HepG2 (cell line): ENCODE measurements at regions not wholly inside any gene's neighbourhood (a gene's known extent, or its start where the extent isn't known, plus 50 kb on each side); places are given as distances from the start of the nearest gene placed in this dataset.

Experiments used
- ATRX ChIP-seq: sonication (generic); formaldehyde crosslinking; IDR thresholded peaks from 2 replicates; pipeline ENCODE4 v1.4.0; 2020; ENCODE audit warnings: missing genetic modification reagents, borderline replicate concordance
- CBFB ChIP-seq: sonication (generic); formaldehyde crosslinking; IDR thresholded peaks from 2 replicates; pipeline ENCODE4 v1.4.0; 2020; ENCODE audit warnings: missing genetic modification reagents
- CBX1 ChIP-seq: IDR thresholded peaks from one replicate; pipeline ENCODE4 v1.6.1; 2016; ENCODE audit warnings: antibody characterized with exemption, low read depth
- CENPX ChIP-seq: sonication (generic); formaldehyde crosslinking; IDR thresholded peaks from 2 replicates; pipeline ENCODE4 v1.9.0; 2021; ENCODE audit warnings: mild to moderate bottlenecking, missing genetic modification reagents, moderate library complexity
- FOXA1 ChIP-seq, 2 experiments: fragments of 450-650 bp in 1 of 2; sonication (generic) in 1 of 2; formaldehyde crosslinking in 1 of 2; IDR thresholded peaks; 2 replicates each; pipeline versions ENCODE4 v1.4.0 to v1.6.1; 2016 to 2020; ENCODE audit warnings: missing genetic modification reagents in 1 of 2
- GPN1 ChIP-seq: sonication (generic); formaldehyde crosslinking; IDR thresholded peaks from 2 replicates; pipeline ENCODE4 v1.5.1; 2020; ENCODE audit warnings: missing genetic modification reagents, borderline replicate concordance
- JUND ChIP-seq: sonication (generic); formaldehyde crosslinking; IDR thresholded peaks from 2 replicates; pipeline ENCODE4 v1.8.0; 2022; ENCODE audit warnings: mild to moderate bottlenecking, missing genetic modification reagents
- KLF6 ChIP-seq: IDR thresholded peaks from 2 replicates; pipeline ENCODE4 v1.8.0; 2016; ENCODE audit warnings: missing biosample characterization, missing genetic modification reagents
- MATR3 ChIP-seq: sonication (generic); formaldehyde crosslinking; IDR thresholded peaks from 2 replicates; pipeline ENCODE4 v1.4.0; 2020; ENCODE audit warnings: missing genetic modification reagents
- MEIS2 ChIP-seq: sonication (generic); formaldehyde crosslinking; IDR thresholded peaks from 2 replicates; pipeline ENCODE4 v1.9.0; 2021; ENCODE audit warnings: mild to moderate bottlenecking, missing genetic modification reagents
- MIXL1 ChIP-seq: IDR thresholded peaks from 2 replicates; pipeline ENCODE4 v1.6.1; 2016
- MNT ChIP-seq: fragments of 450-650 bp; IDR thresholded peaks from 2 replicates; pipeline ENCODE4 v1.6.1; 2016
- RBM22 ChIP-seq: fragments of 200-400 bp; formaldehyde crosslinking; optimal IDR thresholded peaks from 2 replicates; pipeline ENCODE3; 2017; ENCODE audit warnings: mild to moderate bottlenecking, low read length, moderate library complexity
- SMARCC2 ChIP-seq: fragments of 450-650 bp; IDR thresholded peaks from 2 replicates; pipeline ENCODE4 v1.6.1; 2017; ENCODE audit warnings: antibody characterized with exemption, mild to moderate bottlenecking
- STAT5B ChIP-seq: sonication (generic); formaldehyde crosslinking; IDR thresholded peaks from 2 replicates; pipeline ENCODE4 v1.4.0; 2020; ENCODE audit warnings: missing genetic modification reagents
- TEAD3 ChIP-seq: optimal IDR thresholded peaks from 2 replicates; pipeline ENCODE3; 2016; ENCODE audit warnings: borderline replicate concordance
- WIZ ChIP-seq: sonication (generic); formaldehyde crosslinking; IDR thresholded peaks from 2 replicates; pipeline ENCODE4 v1.5.1; 2020; ENCODE audit warnings: mild to moderate bottlenecking, missing genetic modification reagents
- ZFP37 ChIP-seq: sonication (generic); formaldehyde crosslinking; IDR thresholded peaks from 2 replicates; pipeline ENCODE4 v1.4.0; 2020; ENCODE audit warnings: missing genetic modification reagents, borderline replicate concordance
- ZFP41 ChIP-seq: sonication (generic); formaldehyde crosslinking; IDR thresholded peaks from 2 replicates; pipeline ENCODE4 v1.4.0; 2020; ENCODE audit warnings: mild to moderate bottlenecking, missing genetic modification reagents, borderline replicate concordance
- ZFP90 ChIP-seq: sonication (generic); formaldehyde crosslinking; IDR thresholded peaks from 2 replicates; pipeline ENCODE4 v1.8.0; 2022; ENCODE audit warnings: missing genetic modification reagents, mild to moderate bottlenecking, inconsistent platforms, borderline replicate concordance
- ZKSCAN5 ChIP-seq: sonication (generic); formaldehyde crosslinking; IDR thresholded peaks from 2 replicates; pipeline ENCODE4 v1.5.1; 2020; ENCODE audit warnings: mild to moderate bottlenecking, missing genetic modification reagents
- ZMYM4 ChIP-seq: sonication (generic); formaldehyde crosslinking; IDR thresholded peaks from 2 replicates; pipeline ENCODE4 v1.8.1; 2023; ENCODE audit warnings: mild to moderate bottlenecking, missing genetic modification reagents
- ZNF234 ChIP-seq: sonication (generic); formaldehyde crosslinking; conservative IDR thresholded peaks from 2 replicates; pipeline ENCODE4 v1.5.1; 2020; ENCODE audit warnings: mild to moderate bottlenecking, missing genetic modification reagents
- ZNF253 ChIP-seq: sonication (generic); formaldehyde crosslinking; IDR thresholded peaks from 2 replicates; pipeline ENCODE4 v1.8.0; 2022; ENCODE audit warnings: mild to moderate bottlenecking, missing genetic modification reagents, borderline replicate concordance
- ZNF460 ChIP-seq: sonication (generic); formaldehyde crosslinking; IDR thresholded peaks from 2 replicates; pipeline ENCODE4 v1.5.1; 2020; ENCODE audit warnings: missing genetic modification reagents, mild to moderate bottlenecking, borderline replicate concordance
- ZNF562 ChIP-seq: sonication (generic); formaldehyde crosslinking; IDR thresholded peaks from 2 replicates; pipeline ENCODE4 v1.8.0; 2022; ENCODE audit warnings: missing genetic modification reagents, borderline replicate concordance
- ZNF563 ChIP-seq: sonication (generic); formaldehyde crosslinking; IDR thresholded peaks from 2 replicates; pipeline ENCODE4 v1.8.0; 2022; ENCODE audit warnings: mild to moderate bottlenecking, moderate library complexity, missing genetic modification reagents
- ZNF572 ChIP-seq: sonication (generic); formaldehyde crosslinking; IDR thresholded peaks from 2 replicates; pipeline ENCODE4 v1.5.1; 2020; ENCODE audit warnings: mild to moderate bottlenecking, missing genetic modification reagents
- ZNF607 ChIP-seq: sonication (generic); formaldehyde crosslinking; IDR thresholded peaks from 2 replicates; pipeline ENCODE4 v1.5.1; 2020; ENCODE audit warnings: missing genetic modification reagents, mild to moderate bottlenecking, borderline replicate concordance
- ZNF670 ChIP-seq: sonication (generic); formaldehyde crosslinking; IDR thresholded peaks from 2 replicates; pipeline ENCODE4 v1.8.0; 2022; ENCODE audit warnings: mild to moderate bottlenecking, missing genetic modification reagents, borderline replicate concordance
- ZNF709 ChIP-seq: sonication (generic); formaldehyde crosslinking; IDR thresholded peaks from 2 replicates; pipeline ENCODE4 v1.5.0; 2020; ENCODE audit warnings: mild to moderate bottlenecking, missing genetic modification reagents
- ZNF782 ChIP-seq: sonication (generic); formaldehyde crosslinking; IDR thresholded peaks from 2 replicates; pipeline ENCODE4 v1.4.0; 2020; ENCODE audit warnings: missing genetic modification reagents, mild to moderate bottlenecking, borderline replicate concordance
- ZSCAN20 ChIP-seq: sonication (generic); formaldehyde crosslinking; IDR thresholded peaks from 2 replicates; pipeline ENCODE4 v1.4.0; 2020; ENCODE audit warnings: missing genetic modification reagents, mild to moderate bottlenecking, borderline replicate concordance
- ZSCAN9 ChIP-seq: IDR thresholded peaks from 2 replicates; pipeline ENCODE4 v1.6.1; 2016; ENCODE audit warnings: borderline replicate concordance

- TF ChIP-seq ZSCAN9 (CRISPR knock-in tag) (peak; percentile 50; the same call in 1 of the 2 replicates), FOXA1 (IDR thresholded peaks at IDR 0.05) (no peak), FOXA1 (CRISPR knock-in tag; IDR thresholded peaks at IDR 0.05) (no peak), ZFP90 (CRISPR knock-in tag) (no peak), CBX1 (peak; percentile 95), ZNF563 (CRISPR knock-in tag) (0 out of 2 replicates have a peak, but pooled peaks have one; percentile 34), ZNF253 (no peak), ZNF234 (CRISPR knock-in tag) (no peak), TEAD3 (no peak), MEIS2 (CRISPR knock-in tag) (no peak), ZFP37 (CRISPR knock-in tag) (no peak), JUND (0 out of 2 replicates have a peak, but pooled peaks have one; percentile 14), CENPX (CRISPR knock-in tag) (no peak), STAT5B (CRISPR knock-in tag) (no peak), ZSCAN20 (no peak), ZNF709 (CRISPR knock-in tag) (no peak), KLF6 (CRISPR knock-in tag) (no peak), ZNF572 (CRISPR knock-in tag) (no peak), ATRX (CRISPR knock-in tag) (no peak), ZMYM4 (CRISPR knock-in tag) (peak; percentile 96), WIZ (CRISPR knock-in tag) (no peak), SMARCC2 (no peak), RBM22 (no peak), ZNF607 (CRISPR knock-in tag) (peak; percentile 45; the same call in 1 of the 2 replicates), MATR3 (CRISPR knock-in tag) (no peak), MIXL1 (no peak), ZNF460 (CRISPR knock-in tag) (no peak; the same call in 1 of the 2 replicates), ZNF670 (CRISPR knock-in tag) (no peak), ZNF782 (0 out of 2 replicates have a peak, but pooled peaks have one; percentile 60), MNT (no peak), GPN1 (CRISPR knock-in tag) (no peak), ZNF562 (CRISPR knock-in tag) (no peak), CBFB (CRISPR knock-in tag) (0 out of 2 replicates have a peak, but pooled peaks have one; percentile 54), ZFP41 (CRISPR knock-in tag) (no peak), ZKSCAN5 (CRISPR knock-in tag) (no peak)
These were observed 76.6 kb upstream of the SNRPN start (continued) for GRCh38 chr15:24878153-24878552.
